Germinal center (tissue), 1 donor: ENCODE measurements at regions not wholly inside any gene's neighbourhood (a gene's known extent, or its start where the extent isn't known, plus 50 kb on each side); places are given as distances from the start of the nearest gene placed in this dataset.

Experiments
- DNase-seq: peaks from one replicate; pipeline ENCODE4 v3.0.0; 2012; ENCODE audit warnings: mixed read lengths, low spot score

DNA sequence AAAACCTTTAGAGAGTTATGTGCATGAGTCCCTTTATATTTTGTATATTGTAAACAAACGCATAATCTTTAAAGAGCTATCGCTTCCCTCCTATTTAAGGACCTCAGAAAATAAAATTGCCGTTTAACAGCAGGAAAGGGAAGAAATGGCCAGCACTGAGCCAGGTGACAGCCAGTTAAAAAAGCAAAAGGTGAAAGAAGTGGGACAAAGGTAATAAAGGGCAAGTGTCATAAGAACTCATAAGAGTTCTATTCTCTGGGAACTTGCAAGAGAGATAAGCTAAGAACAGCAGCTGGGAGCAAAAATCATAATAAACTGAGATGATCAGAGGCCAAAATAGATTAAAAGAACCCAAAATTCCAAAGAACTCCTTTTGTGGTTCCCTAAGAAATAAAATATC lies 520.9 kb upstream of the PKN2 start:
- no peak for DNase-seq

DNA sequence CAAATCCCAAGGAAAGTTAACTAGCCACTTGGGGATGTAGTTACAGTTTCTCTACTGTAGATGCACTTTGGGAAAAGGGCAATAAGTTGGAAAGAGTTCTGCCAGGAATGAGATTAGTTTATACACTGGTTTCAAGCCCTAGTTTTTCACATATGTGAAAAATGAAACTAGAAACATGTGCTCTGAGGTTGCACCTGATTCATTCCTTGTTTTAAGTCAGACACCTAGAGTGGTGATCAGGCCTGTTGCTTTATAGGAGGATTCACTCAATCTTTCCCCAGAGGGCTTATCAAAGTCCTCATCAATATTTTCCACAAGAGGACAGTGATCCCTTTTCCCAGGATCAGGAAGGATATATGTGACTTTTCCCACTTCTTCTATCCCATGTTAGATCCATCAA lies 515.9 kb upstream of the PKN2 start:
- DNase-seq = no peak

DNA sequence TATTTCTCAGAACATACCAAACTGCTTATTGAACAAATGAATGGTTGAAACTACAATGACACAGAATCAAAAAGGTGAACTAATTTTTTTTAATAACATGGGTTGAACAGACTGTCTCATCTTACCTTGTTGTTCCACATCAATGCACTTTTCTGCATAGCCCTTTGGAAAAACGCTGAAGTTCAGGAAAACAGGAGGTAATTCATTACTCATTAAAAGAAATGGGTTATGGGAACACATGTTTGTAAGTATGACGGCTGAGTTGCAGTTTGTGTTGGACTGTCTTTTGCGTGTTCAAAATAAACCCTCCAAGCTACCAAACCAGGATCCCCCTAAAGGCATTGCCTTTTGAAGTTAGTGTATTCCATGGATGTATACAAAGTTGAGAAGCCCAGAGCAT lies 514.9 kb upstream of the PKN2 start:
- DNase-seq = no peak

DNA sequence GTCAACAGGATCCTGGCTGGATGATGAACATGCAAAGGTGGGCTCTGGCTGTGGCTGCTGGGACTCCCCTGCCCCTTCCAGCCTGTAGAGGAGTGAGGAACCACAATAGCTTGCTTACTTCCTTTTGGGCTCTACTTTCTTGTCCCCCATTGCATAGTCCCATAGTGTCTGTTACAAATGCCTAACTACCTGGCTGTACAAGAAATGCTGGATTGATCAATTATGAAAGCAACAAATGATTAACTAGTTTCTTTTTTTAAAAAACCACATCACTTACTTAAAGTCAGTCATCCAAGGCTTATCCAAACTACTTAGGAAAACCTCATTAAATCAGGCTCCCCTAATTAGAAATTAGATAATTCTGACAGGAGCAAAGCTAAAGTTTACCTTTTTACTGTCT lies 514.1 kb upstream of the PKN2 start:
- no peak for DNase-seq

DNA sequence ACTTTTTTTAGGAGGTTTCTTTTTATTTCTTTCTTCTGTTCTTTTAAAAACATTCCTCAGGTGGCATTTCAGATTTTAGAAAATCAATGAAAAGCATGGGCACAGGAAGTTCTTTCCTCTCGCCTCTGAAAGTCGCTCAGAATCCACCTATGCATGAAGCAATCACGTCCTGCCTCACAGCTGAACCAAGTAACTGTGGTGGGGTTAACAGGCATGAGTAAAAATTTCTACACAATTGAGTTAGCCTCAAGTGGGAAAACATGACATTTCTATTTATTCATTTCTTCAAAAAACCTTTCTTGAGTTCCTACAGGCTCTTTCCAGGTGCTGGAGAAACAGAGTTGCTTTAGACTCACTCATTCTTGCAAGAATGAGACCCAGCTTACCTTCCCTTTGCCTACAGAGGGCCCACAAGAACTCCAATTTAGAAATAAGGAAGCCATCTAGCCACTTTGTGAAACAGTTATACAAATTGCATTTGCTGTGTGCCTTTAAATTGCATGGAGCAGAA lies 508.9 kb upstream of the PKN2 start:
- no peak for DNase-seq

DNA sequence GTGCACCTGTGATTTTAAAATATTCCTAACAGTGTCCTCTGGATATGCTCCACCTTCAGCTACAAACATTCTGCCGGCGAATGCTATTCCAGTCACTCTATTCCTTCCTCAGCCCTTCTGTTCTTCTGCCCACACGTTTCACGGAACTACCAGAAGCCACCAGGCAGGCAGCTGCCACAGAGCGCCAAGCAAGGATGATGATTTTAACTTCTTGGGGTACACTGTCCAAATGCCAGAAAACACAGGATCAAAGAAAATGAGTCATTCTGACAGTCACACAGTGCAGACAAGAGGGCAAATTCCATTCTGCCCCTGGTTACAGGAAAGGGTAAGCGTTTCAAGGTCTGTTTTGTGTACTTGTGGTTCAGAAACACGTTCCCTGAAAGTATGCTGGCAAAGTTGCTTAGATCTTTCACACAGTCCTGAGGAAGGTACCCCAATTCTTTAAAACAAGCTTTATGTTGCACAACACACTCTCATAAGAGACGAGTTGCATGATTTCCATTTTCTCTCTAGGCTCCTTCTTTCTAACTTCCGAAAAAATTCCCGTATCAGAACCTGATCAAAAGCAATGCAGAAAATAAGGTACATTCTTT lies 508.3 kb upstream of the PKN2 start:
- no peak for DNase-seq

DNA sequence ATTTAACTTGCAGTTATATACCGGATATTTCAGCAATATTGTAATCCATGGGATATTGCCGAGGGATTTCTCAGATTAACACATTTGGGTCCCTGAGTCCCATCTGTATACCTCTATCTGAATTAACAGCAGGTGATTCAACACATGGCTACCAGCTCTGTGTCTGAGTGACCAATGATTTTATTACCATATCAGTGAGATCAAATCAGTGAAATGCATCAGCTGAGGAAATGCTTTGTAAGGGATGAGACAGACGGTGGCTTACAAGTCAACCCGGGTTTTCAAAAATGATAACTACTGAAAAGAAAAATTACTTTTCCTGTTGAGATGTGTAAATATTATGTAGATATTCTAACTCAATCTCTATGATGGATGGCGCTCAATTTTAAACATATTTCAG lies 504.1 kb upstream of the PKN2 start:
- no peak for DNase-seq

DNA sequence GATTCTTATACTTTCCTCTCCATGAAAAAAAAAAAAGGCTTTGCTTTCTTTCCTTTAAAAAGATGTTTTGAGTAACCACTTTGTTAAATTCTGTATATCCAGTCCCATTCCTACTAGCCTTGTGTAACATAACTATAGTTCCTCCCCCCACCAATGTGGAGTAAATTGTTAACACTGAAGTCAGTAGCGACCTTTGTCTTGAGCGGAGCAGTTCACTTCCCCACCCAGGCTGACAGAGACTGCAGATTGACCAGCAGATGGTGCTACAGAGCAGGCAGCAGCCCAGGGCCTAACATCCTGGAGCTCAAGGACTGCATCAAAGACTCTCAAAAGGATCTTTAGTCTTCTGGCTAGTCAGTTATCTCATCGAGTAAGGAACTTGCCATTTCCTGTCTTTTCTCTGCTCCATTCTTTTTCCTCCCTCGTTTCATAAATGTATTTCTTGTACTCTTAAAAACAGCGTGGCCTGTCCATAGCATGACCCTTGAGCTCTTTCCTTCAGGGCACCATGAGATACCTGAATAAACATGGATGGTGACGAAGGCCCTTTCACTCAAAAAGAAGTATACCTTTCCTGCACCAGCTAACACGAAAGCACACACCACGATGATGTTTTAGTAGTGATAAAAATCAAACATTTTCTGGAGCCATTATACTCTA lies 503.5 kb upstream of the PKN2 start:
- peak; percentile 49 for DNase-seq

DNA sequence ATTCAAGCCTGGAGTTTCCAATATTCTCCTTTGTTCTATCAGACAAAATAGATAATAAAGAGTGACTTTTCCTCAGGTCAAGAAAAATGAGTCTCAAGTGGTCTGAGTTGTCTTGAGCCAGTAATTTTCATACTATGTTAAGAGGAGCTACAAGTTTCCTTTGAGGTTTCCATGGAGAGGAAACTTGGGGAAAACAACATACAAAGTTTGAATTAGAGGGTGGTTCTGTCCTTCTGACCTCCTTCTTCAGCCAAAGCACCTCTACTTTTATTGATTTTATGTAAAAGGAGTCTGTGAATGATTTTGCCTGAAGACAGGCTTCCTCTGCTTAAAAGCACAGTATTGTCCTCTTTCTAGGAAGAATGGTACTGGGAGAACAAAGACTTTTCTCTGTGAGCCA lies 497.2 kb upstream of the PKN2 start:
- DNase-seq = no peak

DNA sequence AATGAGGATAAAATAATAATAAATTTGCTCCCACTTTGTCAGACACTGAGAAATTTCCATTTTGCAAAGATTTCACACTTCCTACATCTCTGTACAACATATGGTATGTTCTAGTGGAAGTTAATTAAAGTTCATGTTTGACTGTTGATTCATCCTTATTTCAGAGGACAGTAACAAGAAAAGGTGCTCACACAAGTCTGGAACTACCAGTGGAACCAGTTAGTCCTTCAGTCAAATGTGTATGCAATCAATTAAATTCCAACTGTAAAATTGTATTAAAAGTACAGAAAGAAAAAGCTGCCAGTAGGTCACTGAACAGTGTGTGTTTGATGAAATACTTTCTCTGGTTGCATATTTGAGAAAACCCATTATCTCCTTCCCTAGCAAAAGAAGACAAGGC lies 496.0 kb upstream of the PKN2 start:
- DNase-seq = no peak

DNA sequence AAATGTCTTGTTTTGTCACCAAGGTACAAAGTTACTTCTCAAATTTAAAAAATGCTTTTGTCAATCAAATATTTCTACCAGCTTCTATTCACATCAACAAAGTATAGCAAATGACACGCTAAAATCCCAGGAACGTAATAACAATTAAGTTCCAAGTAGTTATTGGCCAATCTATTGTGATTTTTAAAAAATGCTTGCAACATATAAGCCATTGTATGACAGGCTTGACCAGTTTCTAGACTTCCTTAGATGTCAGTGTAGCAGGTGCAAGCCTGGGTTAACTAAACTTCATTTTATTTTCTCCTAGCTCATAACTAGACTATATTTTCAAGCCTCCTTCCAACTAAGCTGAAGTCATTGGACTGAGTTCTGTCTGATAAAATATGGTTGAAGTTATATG lies 494.5 kb upstream of the PKN2 start:
- no peak for DNase-seq

DNA sequence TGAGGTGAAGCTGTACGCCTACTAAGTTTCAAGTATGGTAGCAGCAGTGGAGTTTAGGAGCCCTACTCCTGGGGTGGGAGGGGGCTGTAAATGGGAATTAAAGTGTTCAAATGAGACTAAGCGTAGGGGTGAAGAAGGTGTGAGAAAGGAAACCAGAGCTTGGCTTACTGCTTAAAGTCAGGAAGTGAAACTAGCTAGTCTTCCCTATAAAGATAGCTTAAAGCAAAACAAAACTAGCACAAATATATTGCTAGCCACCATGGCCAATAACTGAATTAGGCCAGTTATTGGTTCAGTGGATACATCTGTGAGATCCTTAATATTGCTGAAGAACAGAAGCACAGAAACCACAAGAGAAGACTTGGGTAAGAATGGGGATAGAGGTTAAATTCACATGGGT lies 492.2 kb upstream of the PKN2 start:
- peak; percentile 31 for DNase-seq

DNA sequence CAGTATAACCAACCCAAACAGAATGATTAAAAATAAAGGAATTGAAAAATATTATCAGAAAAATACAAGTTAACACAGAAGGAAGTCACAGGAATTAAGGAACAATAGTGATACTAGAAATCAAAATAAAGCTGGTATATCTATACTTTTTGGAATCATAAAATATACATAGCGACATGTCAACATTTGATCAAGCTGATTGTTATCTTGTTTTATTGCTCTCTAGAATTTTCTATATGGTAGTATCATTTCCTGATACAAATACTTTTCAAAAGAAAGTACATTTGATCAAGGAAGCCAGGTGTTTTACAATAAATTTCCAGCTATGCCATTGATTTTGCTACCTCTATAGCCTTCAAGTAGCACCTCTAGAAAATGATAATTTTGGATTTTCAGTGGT lies 489.5 kb upstream of the PKN2 start:
- DNase-seq = no peak

DNA sequence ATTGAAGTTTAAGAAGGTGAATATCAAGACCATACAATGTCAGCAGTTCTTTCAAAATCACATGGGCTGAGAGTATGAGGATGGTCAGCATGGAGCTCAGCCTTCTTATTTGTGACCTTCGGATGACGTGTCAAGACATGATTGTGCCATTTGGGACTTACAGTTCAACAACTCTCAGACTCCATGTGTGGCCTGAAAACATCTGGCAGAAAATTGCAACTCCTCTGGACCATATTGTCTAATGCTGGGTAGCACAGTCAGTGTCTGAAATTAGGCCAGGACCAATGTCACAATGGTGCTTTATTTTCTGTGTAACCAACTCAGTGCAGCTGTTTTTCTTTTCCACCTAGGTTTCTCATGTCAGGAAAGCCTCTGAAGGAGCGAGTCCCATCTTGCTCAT lies 483.5 kb upstream of the PKN2 start:
- no peak for DNase-seq

DNA sequence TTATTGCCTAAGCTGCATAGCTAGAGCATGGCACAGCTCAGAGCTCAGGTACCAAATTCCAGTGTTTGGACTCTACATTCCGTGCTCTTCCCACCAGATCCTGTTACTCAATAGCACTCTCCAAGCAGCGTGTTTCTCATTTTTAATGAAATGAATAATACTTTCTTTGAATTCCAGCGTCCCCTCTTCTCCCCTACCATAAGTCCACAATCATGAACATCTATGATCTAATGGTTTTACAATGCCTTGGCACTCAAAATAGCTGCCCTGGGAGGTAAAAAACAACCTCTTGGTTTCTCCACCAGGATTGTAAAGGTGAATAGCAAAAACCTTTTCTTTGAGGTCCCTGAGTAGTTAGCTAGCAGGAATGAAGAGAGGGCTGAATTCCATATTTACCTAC lies 480.0 kb upstream of the PKN2 start:
- no peak for DNase-seq

DNA sequence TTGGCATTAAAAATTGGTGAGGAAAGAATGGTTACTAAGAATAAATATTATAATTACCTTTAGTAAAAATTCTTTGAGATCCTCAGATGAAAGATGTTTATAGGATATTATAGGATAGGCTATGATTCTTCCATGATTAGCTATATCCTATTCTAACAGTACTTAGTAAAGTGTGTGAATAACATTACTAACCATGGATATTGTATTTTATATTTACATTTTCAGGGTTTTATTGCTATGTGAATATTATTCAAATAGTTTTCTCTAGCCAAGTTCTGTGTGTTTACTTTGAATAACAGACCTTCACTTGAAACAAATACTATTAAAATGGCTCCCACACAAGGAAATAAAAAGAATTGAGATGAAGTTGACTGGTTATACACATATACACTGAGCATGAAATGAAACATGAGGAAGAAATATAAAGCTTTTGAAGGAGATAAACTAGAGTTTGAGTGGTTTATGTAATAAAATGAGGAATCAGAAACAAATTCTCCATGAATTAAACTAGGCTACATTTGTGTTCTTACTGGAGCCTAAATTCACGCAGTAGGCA lies 479.4 kb upstream of the PKN2 start:
- no peak for DNase-seq

DNA sequence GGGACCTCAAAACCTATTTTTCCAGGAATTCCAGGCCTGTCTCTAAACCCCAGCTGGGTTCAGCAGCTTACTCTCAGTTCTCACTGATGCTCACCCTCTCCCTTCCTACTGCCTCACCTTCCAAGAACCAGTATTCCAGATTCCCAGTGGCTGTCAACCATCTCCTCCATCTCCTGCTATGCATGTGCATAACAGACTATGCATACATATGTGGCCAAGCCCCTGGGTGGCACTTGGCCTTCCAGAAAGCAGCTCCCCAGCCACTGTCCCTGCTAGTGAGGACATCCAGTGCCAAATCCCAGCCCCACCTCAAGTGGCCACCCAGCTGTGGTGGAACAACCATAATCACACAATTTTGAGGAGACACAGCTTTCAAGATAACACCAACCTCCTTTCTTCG lies 475.7 kb upstream of the PKN2 start:
- DNase-seq = no peak

DNA sequence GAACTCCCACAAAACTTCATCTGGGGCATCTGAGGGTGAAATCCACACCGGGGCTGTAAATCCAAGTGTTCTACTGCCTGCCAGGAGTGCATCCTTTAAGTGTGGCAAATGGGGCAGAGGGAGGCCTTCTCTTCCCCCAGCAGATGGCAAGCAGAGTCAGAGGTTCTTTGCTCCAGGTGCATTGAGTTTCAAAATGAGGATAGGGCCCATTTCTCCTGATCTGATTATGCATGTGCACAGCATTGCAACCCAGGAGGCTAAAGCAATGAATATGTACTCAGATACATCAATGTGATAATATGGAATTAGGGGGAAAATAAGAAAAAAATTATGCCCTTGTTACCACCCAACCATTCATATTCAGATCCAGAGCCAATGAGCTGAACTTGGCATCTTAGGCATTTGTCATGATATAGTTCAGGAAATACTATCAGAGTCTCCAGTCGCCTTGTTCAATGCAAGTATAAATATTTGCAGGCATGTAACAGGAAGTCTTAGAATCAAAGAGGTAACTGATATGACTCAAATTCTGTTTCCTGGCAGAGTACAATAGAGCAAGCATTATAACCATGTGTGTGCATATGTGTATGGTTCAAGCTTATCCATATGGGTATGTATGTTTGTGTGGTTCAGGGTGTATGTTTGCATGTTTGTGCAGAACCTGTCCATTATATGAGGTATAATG lies 473.8 kb upstream of the PKN2 start:
- DNase-seq = no peak

DNA sequence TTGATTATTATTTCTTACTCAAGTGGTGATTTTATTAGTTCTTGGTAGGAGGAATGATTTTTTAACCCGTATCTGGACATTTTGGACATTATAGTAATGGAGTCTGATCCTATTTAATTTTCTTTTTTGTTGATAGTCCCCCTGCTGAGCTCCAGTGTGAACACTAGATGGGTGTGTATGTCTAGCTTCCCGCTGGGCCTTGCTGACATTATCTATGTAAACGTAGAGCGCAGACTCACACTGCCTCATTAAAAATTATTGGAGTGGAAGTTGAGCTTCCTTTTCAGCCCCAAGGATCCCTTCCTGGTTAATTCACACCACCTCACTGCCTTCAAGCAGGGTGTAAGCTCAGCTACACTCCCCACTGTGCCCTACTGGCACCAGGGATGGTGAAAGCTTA lies 467.6 kb upstream of the PKN2 start:
- DNase-seq = no peak

DNA sequence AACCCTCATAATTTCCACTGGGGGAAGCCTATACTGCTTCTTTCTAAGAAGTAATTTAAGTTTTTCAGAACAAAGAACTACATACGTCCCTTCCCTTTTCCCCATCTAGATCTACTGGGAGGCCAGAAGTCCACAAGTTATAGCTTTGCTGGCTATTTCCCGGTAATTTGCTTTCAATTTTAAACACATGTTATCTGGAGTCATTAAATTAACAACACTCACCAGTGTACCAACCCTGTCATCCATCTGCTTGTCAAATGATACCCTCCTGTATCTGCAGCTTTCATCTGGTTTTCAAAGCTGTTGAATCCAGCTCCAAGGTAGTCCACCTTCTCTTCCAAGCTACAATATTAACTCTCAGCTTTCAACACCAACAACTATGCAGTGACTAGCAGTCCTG lies 466.7 kb upstream of the PKN2 start:
- no peak for DNase-seq

DNA sequence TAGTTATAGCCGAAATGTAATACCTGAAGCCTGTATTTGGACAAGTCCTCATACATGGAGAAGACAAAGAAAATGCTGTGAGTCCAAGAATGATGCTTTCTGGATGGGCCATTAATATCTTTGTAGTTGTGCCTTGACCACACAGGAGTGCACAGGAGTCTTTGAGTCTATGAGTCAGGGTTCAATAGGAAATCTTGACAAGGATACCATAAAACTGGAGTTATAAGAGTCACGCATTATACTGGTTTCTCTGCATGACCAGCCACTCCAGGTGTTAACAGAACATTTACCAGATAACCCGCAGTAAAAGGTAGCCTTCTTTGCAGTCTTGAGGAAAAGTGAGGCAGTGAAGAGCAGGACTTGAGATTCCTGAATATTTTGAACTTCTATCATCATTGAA lies 464.6 kb upstream of the PKN2 start:
- no peak for DNase-seq

DNA sequence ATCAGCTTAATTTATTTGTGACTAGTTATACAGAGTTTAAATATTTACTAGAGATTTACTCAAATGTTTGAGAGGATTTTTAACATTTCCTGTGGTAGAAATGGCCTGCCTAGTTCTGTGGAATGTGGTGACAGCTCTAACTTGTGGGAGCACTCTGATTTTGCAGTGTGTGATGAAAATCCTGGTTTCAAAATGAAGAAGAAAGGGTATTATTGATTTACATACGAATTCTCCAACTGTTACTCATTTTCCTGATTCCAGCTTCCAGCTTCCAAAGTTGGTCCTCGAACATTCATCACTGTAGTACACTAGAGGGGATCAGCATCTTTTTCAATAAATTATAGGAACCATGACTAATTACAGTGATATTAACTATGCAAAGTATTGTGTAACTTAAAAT lies 462.7 kb upstream of the PKN2 start:
- no peak for DNase-seq

DNA sequence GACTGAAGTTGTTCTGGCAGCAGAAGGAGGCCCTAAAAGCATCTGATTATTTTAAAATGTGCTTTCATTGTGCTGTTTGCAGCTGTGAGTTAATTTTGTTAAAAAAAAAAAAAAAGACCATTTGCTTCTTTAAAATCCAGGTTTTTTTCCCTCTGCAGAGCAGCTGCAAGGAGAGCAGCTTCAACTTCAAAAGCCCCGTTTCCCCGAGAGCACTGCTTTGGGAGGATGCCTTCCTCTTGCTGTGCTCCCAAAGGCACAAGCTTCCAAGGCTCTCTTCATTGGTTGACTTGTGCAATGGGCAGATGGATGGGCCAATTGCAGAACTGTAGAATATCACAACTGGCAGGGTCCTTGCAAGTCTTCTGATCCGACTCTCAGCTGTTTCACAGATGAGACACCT lies 459.2 kb upstream of the PKN2 start:
- no peak for DNase-seq
